GM12878 (cell line): ENCODE measurements at regions not wholly inside any gene's neighbourhood (a gene's known extent, or its start where the extent isn't known, plus 50 kb on each side); places are given as distances from the start of the nearest gene placed in this dataset.

Experiments used
- ATAC-seq: fragments of 200-7000 bp; cut with Tn5 transposase; 3 replicates; pipeline ENCODE4 v1.9.1; 2020; ENCODE audit warnings: mild to moderate bottlenecking, moderate library complexity
- BruUV-seq: library from RNA; stranded (reverse); fragments of 400-500 nt; replicated peaks from 2 replicates; lab custom pipeline; 2021; lab: Mats Ljungman, UMichigan
- CTCF ChIA-PET: fragments of 300-600 bp; sonication (Branson Sonifier 250); formaldehyde crosslinking; extraction: SDS; loops from one replicate; lab custom pipeline; 2021; ENCODE audit warnings: inconsistent platforms; lab: Yijun Ruan, JAX
- POLR2A ChIA-PET: fragments of 350-600 bp; formaldehyde crosslinking; extraction: SDS; loops from one replicate; lab custom pipeline; 2021; ENCODE audit warnings: inconsistent platforms; lab: Charles Lee
- RAD21 ChIA-PET: fragments of 300-600 bp; sonication (Branson Sonifier 250); formaldehyde crosslinking; loops from one replicate; lab custom pipeline; 2023; ENCODE audit warnings: antibody characterized with exemption; ENCODE audit not compliant: unreplicated experiment; lab: Charles Lee
- SMC1A ChIA-PET: fragments of 300-600 bp; sonication (Branson Sonifier 250); formaldehyde crosslinking; loops from one replicate; lab custom pipeline; 2023; ENCODE audit not compliant: unreplicated experiment, uncharacterized antibody; lab: Charles Lee
- DNase-seq: peaks from one replicate; pipeline ENCODE4 v3.0.0-alpha.2; 2011; ENCODE audit warnings: low read depth, low spot score
- FAIRE-seq: peaks from 3 replicates; lab custom pipeline; 2011; peaks lifted over from hg19 to GRCh38; lab: Jason Lieb, UNC
- H2AFZ ChIP-seq: 2 replicates; pipeline ENCODE4 v1.6.0; 2011; ENCODE audit warnings: low read depth, low read length, control low read depth; ENCODE audit not compliant: control insufficient read depth
- H3K27ac ChIP-seq: 2 replicates; pipeline ENCODE4 v1.5.1; 2011; ENCODE audit warnings: control low read depth; ENCODE audit not compliant: control insufficient read depth, insufficient read depth
- H3K27me3 ChIP-seq, 2 experiments: replicated peaks in 1 of 2; 2 replicates each; pipeline versions ENCODE4 v1.6.0 to v1.6.1; 2011; ENCODE audit warnings: low read length in 1 of 2; ENCODE audit not compliant: control insufficient read depth in 2 of 2, insufficient read depth in 2 of 2
- H3K36me3 ChIP-seq, 2 experiments: 2 replicates each; pipeline ENCODE4 v1.5.1; 2011; ENCODE audit warnings: low read length in 1 of 2; ENCODE audit not compliant: control insufficient read depth in 2 of 2, insufficient read depth in 2 of 2
- H3K4me1 ChIP-seq: 2 replicates; pipeline ENCODE4 v1.6.1; 2011; ENCODE audit warnings: mild to moderate bottlenecking, low read length, moderate library complexity, mixed read lengths; ENCODE audit not compliant: control insufficient read depth, insufficient read depth
- H3K4me2 ChIP-seq: 2 replicates; pipeline ENCODE4 v1.6.0; 2011; ENCODE audit warnings: control low read depth; ENCODE audit not compliant: control insufficient read depth, insufficient read depth
- H3K4me3 ChIP-seq: fragments of 200-600 bp; sonication (generic); 2 replicates; pipeline ENCODE4 v1.5.1; 2016
- H3K79me2 ChIP-seq: 2 replicates; pipeline ENCODE4 v1.6.0; 2011; ENCODE audit warnings: low read length; ENCODE audit not compliant: control insufficient read depth, insufficient read depth
- H3K9ac ChIP-seq: 2 replicates; pipeline ENCODE4 v1.8.0; 2011; ENCODE audit warnings: low read length, control low read depth, mixed read lengths; ENCODE audit not compliant: control insufficient read depth, insufficient read depth
- H3K9me3 ChIP-seq: replicated peaks from 3 replicates; pipeline ENCODE4 v1.5.1; 2011; ENCODE audit warnings: mild to moderate bottlenecking, low read length; ENCODE audit not compliant: control insufficient read depth, insufficient read depth
- H4K20me1 ChIP-seq: 2 replicates; pipeline ENCODE4 v1.6.0; 2011; ENCODE audit not compliant: control insufficient read depth, insufficient read depth
- BCL3 ChIP-seq: IDR thresholded peaks from 2 replicates; pipeline ENCODE4 v1.6.1; 2011; ENCODE audit warnings: borderline replicate concordance, low read depth, mild to moderate bottlenecking, moderate library complexity, low read length; ENCODE audit not compliant: insufficient read depth, poor library complexity, severe bottlenecking
- CHD4 ChIP-seq: fragments of 200-600 bp; sonication (generic); IDR thresholded peaks from 2 replicates; pipeline ENCODE4 v1.6.1; 2016; ENCODE audit warnings: mild to moderate bottlenecking
- CTCF ChIP-seq, 3 experiments: IDR thresholded peaks in 2 of 3; conservative IDR thresholded peaks in 1 of 3; 2 replicates each; pipeline ENCODE4 v1.5.1; 2011; ENCODE audit warnings: low read depth in 3 of 3, low read length in 3 of 3, mild to moderate bottlenecking in 3 of 3, control low read depth in 2 of 3, moderate library complexity in 2 of 3, inconsistent platforms in 1 of 3, mixed read lengths in 1 of 3; ENCODE audit not compliant: control insufficient read depth in 2 of 3, insufficient read depth in 1 of 3; ENCODE audit errors: extremely low read depth in 1 of 3
- EP300 ChIP-seq, 2 experiments: fragments of 150-350 bp in 1 of 2; IDR thresholded peaks; 2 replicates each; pipeline ENCODE4 v1.6.1; 2011 to 2012; ENCODE audit warnings: low read depth in 2 of 2, low read length in 2 of 2, borderline replicate concordance in 1 of 2, improper control_type of control experiment in 1 of 2, inconsistent platforms in 1 of 2; ENCODE audit not compliant: control insufficient read depth in 1 of 2
- HDAC6 ChIP-seq: fragments of 200-600 bp; sonication (generic); IDR thresholded peaks from one replicate; pipeline ENCODE4 v1.8.0; 2017; ENCODE audit warnings: antibody characterized with exemption; ENCODE audit not compliant: unreplicated experiment
- NFYB ChIP-seq: IDR thresholded peaks from 2 replicates; pipeline ENCODE4 v1.6.1; 2011; ENCODE audit warnings: low read depth, mild to moderate bottlenecking, low read length, improper control_type of control experiment, moderate library complexity; ENCODE audit not compliant: insufficient read depth
- NKRF ChIP-seq: fragments of 450-650 bp; conservative IDR thresholded peaks from 2 replicates; pipeline ENCODE4 v1.6.1; 2017; ENCODE audit warnings: mild to moderate bottlenecking, moderate library complexity
- RAD21 ChIP-seq: IDR thresholded peaks from 2 replicates; pipeline ENCODE4 v1.6.1; 2011; ENCODE audit warnings: mild to moderate bottlenecking, low read depth, low read length, moderate library complexity; ENCODE audit not compliant: insufficient read depth
- SMC3 ChIP-seq: IDR thresholded peaks from 2 replicates; pipeline ENCODE4 v1.6.1; 2011; ENCODE audit warnings: low read length, improper control_type of control experiment, borderline replicate concordance
- YBX1 ChIP-seq: fragments of 450-650 bp; IDR thresholded peaks from 2 replicates; pipeline ENCODE4 v1.6.1; 2016; ENCODE audit warnings: antibody characterized with exemption
- ZNF217 ChIP-seq: fragments of 450-650 bp; IDR thresholded peaks from 2 replicates; pipeline ENCODE4 v1.6.1; 2017; ENCODE audit warnings: antibody characterized with exemption, mild to moderate bottlenecking
- ZZZ3 ChIP-seq: IDR thresholded peaks from 2 replicates; pipeline ENCODE4 v1.6.1; 2011; ENCODE audit warnings: low read depth; ENCODE audit not compliant: control insufficient read depth, insufficient read length
- WGBS: methylation state at CpG from one replicate; pipeline ENCODE4 v1.1.6; 2016; ENCODE audit warnings: low lambda C conversion rate; ENCODE audit not compliant: insufficient replicate concordance, insufficient coverage; ENCODE audit errors: missing lambda C conversion rate; 5-methylcytosine and 5-hydroxymethylcytosine counted together
- in situ Hi-C: fragments of 300-500 bp; cut with MboI; formaldehyde crosslinking; loops from 9 replicates; pipeline ENCODE4 v1.14.3; 2018; ENCODE audit warnings: mixed read lengths
- intact Hi-C: fragments of 100-400 bp; cut with micrococcal nuclease; formaldehyde crosslinking; loops from one replicate; pipeline ENCODE4 v1.14.2; 2022; ENCODE audit not compliant: unreplicated experiment

DNA sequence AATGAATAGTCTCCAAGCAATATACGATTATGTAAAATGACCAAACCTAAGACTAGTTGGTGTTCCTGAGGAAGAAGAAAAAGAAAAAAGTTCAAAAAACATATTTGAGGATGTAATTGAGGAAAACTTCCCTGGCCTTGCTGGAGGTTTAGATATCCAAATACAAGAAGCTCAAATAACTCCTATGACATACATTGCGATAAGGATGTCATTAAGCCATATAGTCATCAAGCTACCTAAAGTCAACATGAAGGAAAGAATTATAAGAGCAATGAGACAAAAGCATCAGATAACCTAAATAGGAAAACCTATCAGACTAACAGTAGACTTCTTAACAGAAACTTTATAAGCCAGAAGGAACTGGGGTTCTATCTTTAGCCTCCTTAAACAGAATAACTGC lies 231.1 kb downstream of the TUSC7 start:
- H3K9me3 ChIP-seq: no peaks in the 10 kb centered on the region
- intact Hi-C loops: no loop called here
- CTCF ChIA-PET: interaction anchor here (0.6 kb wide), 1 partner anchor 410 kb away, joined by 3 read pairs; no protein-coding TSS in a partner anchor
- no peaks in the 10 kb centered on the region for H4K20me1 ChIP-seq
- ATAC-seq: no peak
- H3K4me3 ChIP-seq: no peak overlapping the region
- no peak for DNase-seq
- H2AFZ ChIP-seq: no peak overlapping the region
- no peaks in the 10 kb centered on the region for H3K36me3 ChIP-seq
- BruUV-seq: no TSS peak
- no peaks in the 10 kb centered on the region for H3K27me3 ChIP-seq
- RAD21 ChIA-PET: no interaction called here
- POLR2A ChIA-PET: no interaction called here
- no peak overlapping the region for H3K9ac ChIP-seq
- WGBS: 70% methylated on average over 2 of the region's 2 CpGs
- TF ChIP-seq SMC3: no peak
- no peak overlapping the region for H3K4me2 ChIP-seq
- in situ Hi-C loops: no loop called here
- FAIRE-seq: no peak
- H3K4me1 ChIP-seq: no peaks in the 10 kb centered on the region
- H3K27ac ChIP-seq: no peak overlapping the region
- H3K79me2 ChIP-seq: no peaks in the 10 kb centered on the region
- SMC1A ChIA-PET: interaction anchor here (1.4 to 1.6 kb wide), 2 partner anchors 12 kb away, joined by 3 to 4 read pairs; no protein-coding TSS in a partner anchor

DNA sequence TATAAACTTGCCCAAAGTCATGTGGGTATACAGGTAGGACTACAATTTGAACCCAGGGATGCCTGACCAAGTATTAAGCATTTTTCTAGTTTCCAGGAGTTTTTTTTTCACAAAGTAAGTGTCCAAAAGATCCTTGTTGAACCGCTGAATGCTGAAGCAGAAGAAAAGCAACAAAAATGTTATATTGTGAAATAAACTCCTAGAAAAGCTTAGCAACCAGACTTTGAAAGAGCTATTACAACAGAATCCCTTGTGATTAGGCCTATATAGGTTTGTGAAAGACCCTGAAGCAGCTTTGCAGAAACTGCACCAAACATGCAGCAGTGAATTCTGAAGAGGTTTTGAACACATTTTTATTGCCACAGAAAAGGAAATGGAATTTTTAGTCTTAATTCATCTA lies 236.8 kb downstream of the TUSC7 start:
- H4K20me1 ChIP-seq: no peaks in the 10 kb centered on the region
- in situ Hi-C loops: no loop called here
- no peak overlapping the region for H3K27ac ChIP-seq
- H3K9me3 ChIP-seq: no peaks in the 10 kb centered on the region
- SMC1A ChIA-PET: interaction anchor here (1.2 kb wide), 1 partner anchor 15 kb away, joined by 5 read pairs; no protein-coding TSS in a partner anchor
- intact Hi-C loops: no loop called here
- no peaks in the 10 kb centered on the region for H3K4me1 ChIP-seq
- H3K27me3 ChIP-seq: no peaks in the 10 kb centered on the region; a peak in 1 of 4 replicates
- no TSS peak for BruUV-seq
- no peaks in the 10 kb centered on the region for H3K79me2 ChIP-seq
- no peaks in the 10 kb centered on the region for H3K36me3 ChIP-seq
- DNase-seq: no peak
- RAD21 ChIA-PET: no interaction called here
- WGBS: 47% methylated on average over 1 of the region's 1 CpG
- no peak overlapping the region for H3K4me2 ChIP-seq
- FAIRE-seq: no peak
- POLR2A ChIA-PET: interaction anchor here (0.9 kb wide), 1 partner anchor 47 kb away, joined by 3 read pairs; no protein-coding TSS in a partner anchor
- H2AFZ ChIP-seq: no peak overlapping the region
- no peak overlapping the region for H3K9ac ChIP-seq
- no peak overlapping the region for H3K4me3 ChIP-seq
- CTCF ChIA-PET: interaction anchor here (0.6 kb wide), 1 partner anchor 83 kb away, joined by 3 read pairs; no protein-coding TSS in a partner anchor
- no peak for ATAC-seq
- TF ChIP-seq ZNF217: no peak
- no peak for TF ChIP-seq NKRF
- TF ChIP-seq CHD4: no peak
- no peak for TF ChIP-seq NFYB
- no peak for TF ChIP-seq RAD21
- no peak for TF ChIP-seq BCL3
- TF ChIP-seq YBX1: no peak
- no peak for TF ChIP-seq HDAC6
- no peak for TF ChIP-seq ZZZ3
- TF ChIP-seq CTCF (IDR thresholded peaks at IDR 0.05 in 2 of 3, conservative IDR thresholded peaks at IDR 0.05 in 1 of 3; ENCODE audit: control insufficient read depth in 2 of 3, extremely low read depth in 1 of 3, insufficient read depth in 1 of 3, low read depth in 3 of 3, low read length in 3 of 3): no peak
- TF ChIP-seq EP300 (IDR thresholded peaks at IDR 0.05; ENCODE audit: borderline replicate concordance in 1 of 2, control insufficient read depth in 1 of 2, low read depth in 2 of 2, low read length in 2 of 2): no peak
